Ectodermal cell (in vitro differentiated cells): ENCODE measurements at regions not wholly inside any gene's neighbourhood (a gene's known extent, or its start where the extent isn't known, plus 50 kb on each side); places are given as distances from the start of the nearest gene placed in this dataset.
A peak's percentile ranks its signal among the peaks of the same experiment; 100 is the strongest.
"Not testable (repeated sequence)": the region's sequence is repeated elsewhere in the genome, so short reads cannot be mapped to it uniquely, and the experiment has no call there.

Experiments
- H3K27ac ChIP-seq: 2 replicates; pipeline ENCODE4 v1.7.0; 2013; ENCODE audit warnings: mild to moderate bottlenecking, low read depth, low read length; ENCODE audit not compliant: insufficient read depth, poor library complexity, severe bottlenecking
- H3K27me3 ChIP-seq: 2 replicates; pipeline ENCODE4 v1.7.0; 2013; ENCODE audit warnings: mild to moderate bottlenecking, low read length; ENCODE audit not compliant: insufficient read depth, control insufficient read depth, poor library complexity, severe bottlenecking
- H3K36me3 ChIP-seq: one replicate; pipeline ENCODE4 v1.7.0; 2013; ENCODE audit warnings: low read length; ENCODE audit not compliant: control insufficient read depth, insufficient read depth
- H3K4me1 ChIP-seq: one replicate; pipeline ENCODE4 v1.7.0; 2013; ENCODE audit warnings: low read length; ENCODE audit not compliant: control insufficient read depth, insufficient read depth
- H3K4me3 ChIP-seq: 2 replicates; pipeline ENCODE4 v1.7.0; 2013; ENCODE audit warnings: low read depth, low read length, control low read depth; ENCODE audit not compliant: insufficient read depth
- H3K9me3 ChIP-seq: 2 replicates; pipeline ENCODE4 v1.7.0; 2013; ENCODE audit warnings: mild to moderate bottlenecking, low read length, moderate library complexity; ENCODE audit not compliant: control insufficient read depth
- WGBS, 2 experiments: methylation state at CpG; one replicate each; pipeline ENCODE4 v1.1.7; 2013; ENCODE audit warnings: missing lambda C conversion rate in 2 of 2; 5-methylcytosine and 5-hydroxymethylcytosine counted together

DNA sequence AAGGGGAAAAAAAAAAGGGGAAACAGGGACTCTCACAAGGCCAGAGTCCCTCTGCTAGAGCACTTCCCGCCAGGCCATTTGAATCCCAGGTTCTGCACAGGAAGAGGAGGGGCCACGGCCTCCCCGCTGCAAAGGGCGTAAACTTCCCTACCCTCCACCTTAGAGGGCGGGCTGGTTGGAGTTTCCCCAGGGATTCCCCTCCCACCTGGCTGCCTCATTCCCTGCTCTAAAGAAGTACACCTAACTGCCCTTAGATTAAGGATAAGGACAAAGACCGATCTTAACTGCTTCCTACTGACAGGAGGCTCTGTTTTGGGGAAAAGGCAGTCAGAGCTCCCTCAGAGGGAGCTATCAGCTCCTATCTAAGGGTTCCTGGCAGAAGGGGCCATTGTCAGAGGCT, 102.0 kb upstream of the ARMC3 start:
- H3K27ac ChIP-seq, result no peak overlapping the region
- WGBS, 2 experiments, result 84 to 90% methylated on average over 6 of the region's 6 CpGs
- H3K27me3 ChIP-seq, result no peaks in the 10 kb centered on the region
- H3K4me1 ChIP-seq, result no peaks in the 10 kb centered on the region
- H3K36me3 ChIP-seq, result no peaks in the 10 kb centered on the region
- no peaks in the 10 kb centered on the region for H3K9me3 ChIP-seq
- no peak overlapping the region for H3K4me3 ChIP-seq

DNA sequence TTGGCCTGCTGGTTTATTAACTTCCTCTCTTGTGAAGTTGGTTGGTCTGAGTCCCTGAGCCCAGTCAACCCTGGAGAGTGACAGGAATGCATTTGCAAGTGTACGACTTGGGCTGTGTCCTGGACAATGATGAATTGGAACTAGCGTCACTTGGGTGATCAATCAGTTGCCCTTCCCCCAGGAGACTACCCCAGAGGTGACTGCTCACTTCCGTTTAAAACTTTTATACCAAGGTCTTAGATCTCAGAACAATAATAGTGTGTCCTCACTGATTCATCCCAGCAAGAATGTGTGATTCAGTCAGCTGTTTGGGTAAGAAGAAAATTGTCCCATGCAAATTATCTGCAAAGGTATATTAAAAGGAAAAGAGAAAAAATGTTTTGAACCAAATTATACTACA, 102.9 kb upstream of the ARMC3 start:
- Histone ChIP-seq H3K9me3 (no peaks in the 10 kb centered on the region), H3K27ac (no peak overlapping the region), H3K4me1 (no peaks in the 10 kb centered on the region), H3K27me3 (no peaks in the 10 kb centered on the region), H3K4me3 (no peak overlapping the region), H3K36me3 (no peaks in the 10 kb centered on the region)
- WGBS, 2 experiments, result 76 to 80% methylated on average over 3 of the region's 3 CpGs

DNA sequence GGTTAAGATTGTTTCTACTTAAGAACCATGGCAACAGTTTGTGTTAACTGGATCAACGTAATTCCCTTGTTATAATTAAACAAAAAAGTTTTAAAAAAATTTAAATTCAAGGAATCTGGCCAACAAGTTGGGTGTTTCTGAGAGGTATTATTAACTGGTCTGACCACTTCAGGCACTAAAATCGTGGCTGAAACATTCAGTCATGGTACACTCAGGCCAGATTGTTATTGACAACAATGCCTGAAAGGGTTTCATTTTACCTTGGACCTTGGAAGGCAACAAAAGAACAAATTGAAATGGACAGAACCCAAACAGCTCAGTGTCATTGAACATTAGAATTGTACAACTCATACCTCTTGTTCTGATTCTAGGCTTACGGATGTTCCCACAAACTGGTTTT, 103.3 kb upstream of the ARMC3 start:
- Histone ChIP-seq H3K4me1 (no peaks in the 10 kb centered on the region), H3K4me3 (no peak overlapping the region), H3K36me3 (no peaks in the 10 kb centered on the region), H3K9me3 (no peaks in the 10 kb centered on the region), H3K27ac (no peak overlapping the region), H3K27me3 (no peaks in the 10 kb centered on the region)
- WGBS, 2 experiments, result 95% methylated on average over 3 of the region's 3 CpGs

DNA sequence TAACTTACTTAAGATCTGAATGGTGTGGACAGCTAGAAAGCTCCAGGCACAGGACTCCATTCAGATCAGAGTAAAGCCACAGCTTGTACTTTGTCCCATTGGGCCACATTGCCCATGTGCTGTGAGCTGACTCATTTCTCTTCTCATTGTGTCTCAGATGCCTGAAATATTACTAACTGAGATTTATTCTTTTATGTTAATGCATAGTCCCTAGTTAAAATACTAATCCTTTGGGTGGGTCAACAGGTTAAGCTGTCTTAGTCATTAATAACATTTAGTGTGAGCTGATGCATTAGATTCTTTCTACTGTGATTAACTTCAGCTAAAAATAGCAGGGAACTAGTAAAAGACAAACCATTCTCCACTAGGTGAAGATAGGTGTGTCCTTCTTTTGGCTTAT, 104.7 kb upstream of the ARMC3 start:
- Histone ChIP-seq H3K4me1 (no peaks in the 10 kb centered on the region), H3K4me3 (no peak overlapping the region), H3K36me3 (no peaks in the 10 kb centered on the region), H3K9me3 (no peaks in the 10 kb centered on the region), H3K27me3 (no peaks in the 10 kb centered on the region), H3K27ac (no peak overlapping the region)

DNA sequence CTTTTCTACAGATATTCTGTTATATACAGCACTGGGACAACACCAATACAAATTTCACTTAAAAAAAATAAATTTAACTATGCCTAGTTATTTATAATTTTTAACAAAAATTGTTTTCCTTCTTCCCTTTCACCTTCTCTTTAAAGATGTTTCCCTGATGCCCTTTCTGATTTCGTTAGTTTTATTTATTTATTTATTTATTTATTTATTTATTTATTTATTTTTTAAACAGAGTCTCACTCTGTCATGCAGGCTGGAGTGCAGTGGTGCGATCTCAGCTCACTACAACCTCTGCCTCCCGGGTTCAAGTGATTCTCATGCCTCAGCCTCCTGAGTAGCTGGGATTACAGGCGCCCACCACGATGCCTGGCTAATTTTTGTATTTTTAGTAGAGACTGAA, 105.9 kb upstream of the ARMC3 start:
- not testable (repeated sequence) for H3K27me3 ChIP-seq, H3K36me3 ChIP-seq, H3K9me3 ChIP-seq, H3K4me1 ChIP-seq, H3K4me3 ChIP-seq, H3K27ac ChIP-seq
- WGBS, 2 experiments, result 90 to 93% methylated on average over 4 of the region's 5 CpGs

DNA sequence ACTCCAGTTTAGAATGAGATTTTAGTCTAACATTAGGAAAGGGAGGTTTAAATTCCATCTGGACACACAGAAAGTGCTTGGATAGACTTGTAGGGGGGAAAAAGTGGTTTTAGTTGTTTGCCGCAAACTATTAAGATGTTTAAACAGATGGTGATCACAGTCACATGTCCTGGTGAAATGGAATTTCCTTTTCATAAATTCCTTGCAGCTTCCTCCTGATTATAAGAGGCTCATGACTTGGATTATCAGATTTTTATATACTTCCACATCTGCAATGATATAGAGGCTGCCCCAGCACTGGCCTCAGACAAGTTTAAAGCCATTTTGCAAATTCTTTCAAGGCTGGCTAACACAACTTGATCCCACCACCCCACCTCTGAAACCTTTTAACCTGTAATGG, 106.4 kb upstream of the ARMC3 start:
- no peaks in the 10 kb centered on the region for H3K36me3 ChIP-seq
- no peaks in the 10 kb centered on the region for H3K4me1 ChIP-seq
- H3K27me3 ChIP-seq, result no peaks in the 10 kb centered on the region
- H3K27ac ChIP-seq, result no peak overlapping the region
- 92 to 93% methylated on average over 1 of the region's 1 CpG for WGBS, 2 experiments
- H3K4me3 ChIP-seq, result no peak overlapping the region
- no peaks in the 10 kb centered on the region for H3K9me3 ChIP-seq

DNA sequence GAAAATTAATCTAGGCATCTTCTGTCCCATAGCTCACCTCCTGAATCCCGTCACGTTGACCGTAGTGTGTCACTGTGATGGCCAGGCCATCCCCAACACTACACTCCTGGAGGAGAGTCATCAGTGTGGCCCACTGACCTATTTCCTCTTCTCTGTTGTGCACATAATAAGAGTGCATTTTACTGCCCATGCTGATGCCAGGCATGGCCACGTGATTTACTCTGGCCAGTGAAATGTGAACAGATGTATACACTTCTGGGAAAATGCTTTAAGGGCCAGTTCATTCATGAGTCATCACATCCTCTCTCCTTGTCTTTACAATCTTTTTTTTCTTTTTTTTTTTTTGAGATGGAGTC, 101.9 kb upstream of the PIP4K2A start:
- no peaks in the 10 kb centered on the region for H3K9me3 ChIP-seq
- no peak overlapping the region for H3K4me3 ChIP-seq
- WGBS, 2 experiments, result 92 to 93% methylated on average over 4 of the region's 4 CpGs
- H3K4me1 ChIP-seq, result no peaks in the 10 kb centered on the region
- H3K36me3 ChIP-seq, result no peaks in the 10 kb centered on the region
- no peak overlapping the region for H3K27ac ChIP-seq
- no peaks in the 10 kb centered on the region for H3K27me3 ChIP-seq

DNA sequence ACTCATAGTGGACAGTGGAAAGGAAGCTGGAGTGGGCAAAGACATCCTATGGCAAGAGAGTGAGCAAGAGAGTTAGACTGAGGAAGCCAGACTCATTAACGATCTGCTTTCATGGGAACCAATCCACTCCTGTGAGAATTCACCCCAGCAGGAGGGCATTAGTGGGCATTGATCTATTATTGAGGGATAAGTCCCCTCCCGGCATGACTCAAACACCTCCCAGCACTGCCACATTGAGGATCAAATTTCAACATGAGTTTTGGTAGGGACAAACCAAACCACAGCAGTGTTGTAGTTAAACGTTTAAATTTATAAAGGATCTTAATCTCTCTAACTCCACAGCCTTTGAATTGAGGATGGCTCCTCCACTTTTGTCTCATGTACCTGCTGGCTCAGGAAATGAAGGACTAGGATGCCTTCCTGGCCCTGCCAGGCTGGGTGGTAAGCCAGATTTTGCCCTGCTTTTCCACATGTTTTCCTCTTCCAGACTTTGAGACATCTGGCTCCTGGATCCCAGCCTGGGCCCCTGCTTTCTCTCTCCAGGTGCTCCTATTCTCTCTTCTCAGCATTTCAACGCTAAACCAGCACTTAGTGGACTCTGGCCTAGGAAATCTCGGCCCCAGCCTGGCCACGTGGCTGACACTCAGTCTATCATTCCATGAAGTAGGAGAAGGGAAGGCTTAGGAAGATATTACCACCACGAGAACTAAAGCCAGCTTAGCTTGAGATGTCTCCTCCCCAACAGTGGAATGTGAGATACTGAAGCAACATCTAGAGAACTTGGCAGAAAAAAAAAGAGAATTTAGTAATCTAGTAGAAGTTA, 96.5 kb upstream of the PIP4K2A start:
- H3K9me3 ChIP-seq, result no peaks in the 10 kb centered on the region
- no peaks in the 10 kb centered on the region for H3K4me1 ChIP-seq
- H3K27ac ChIP-seq, result peak overlapping the region; percentile 63
- no peaks in the 10 kb centered on the region for H3K27me3 ChIP-seq
- WGBS, 2 experiments, result 24 to 32% methylated on average over 6 to 7 of the region's 7 CpGs
- no peak overlapping the region for H3K4me3 ChIP-seq
- no peaks in the 10 kb centered on the region for H3K36me3 ChIP-seq

DNA sequence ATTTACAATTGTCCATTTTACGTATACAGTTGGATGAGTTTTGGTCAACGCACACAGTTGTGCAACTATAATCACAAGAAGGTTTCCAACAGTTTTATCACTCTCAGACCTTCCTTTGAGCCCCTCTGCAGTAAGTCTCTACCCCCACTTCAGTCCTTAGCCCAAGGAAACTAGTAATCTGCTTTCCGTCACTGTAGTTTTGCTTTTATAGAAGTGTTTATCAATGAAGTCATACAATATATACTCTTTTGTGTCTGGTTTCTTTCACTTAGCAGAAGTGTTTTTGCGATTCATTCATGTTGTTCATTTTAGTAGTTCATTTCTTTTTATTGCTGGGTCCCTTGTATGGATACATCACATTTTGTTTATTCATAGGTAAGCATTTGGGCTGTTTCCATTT, 92.9 kb upstream of the PIP4K2A start:
- no peaks in the 10 kb centered on the region for H3K27me3 ChIP-seq
- no peaks in the 10 kb centered on the region for H3K4me1 ChIP-seq
- H3K9me3 ChIP-seq, result no peaks in the 10 kb centered on the region
- 94 to 100% methylated on average over 3 to 4 of the region's 4 CpGs for WGBS, 2 experiments
- H3K27ac ChIP-seq, result no peak overlapping the region
- no peaks in the 10 kb centered on the region for H3K36me3 ChIP-seq
- no peak overlapping the region for H3K4me3 ChIP-seq

DNA sequence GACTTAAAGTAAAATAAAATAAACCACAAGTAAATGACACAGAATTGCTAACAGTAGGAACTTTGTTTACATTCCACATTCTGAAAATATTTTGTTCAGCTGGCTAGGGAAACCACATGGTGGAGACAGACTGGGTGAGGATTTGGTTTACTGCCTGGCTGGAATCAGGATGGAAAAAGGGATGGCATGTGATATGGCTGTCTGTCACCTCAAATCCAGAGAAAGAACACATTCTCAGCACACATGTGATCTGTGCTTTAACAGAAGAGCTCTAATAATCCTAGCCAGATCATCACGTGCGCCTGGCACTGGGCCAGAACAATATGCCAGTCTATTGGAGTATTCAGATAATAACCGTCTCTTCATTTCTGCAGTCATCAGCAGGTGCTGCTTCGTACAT, 90.9 kb upstream of the PIP4K2A start:
- H3K4me1 ChIP-seq, result no peaks in the 10 kb centered on the region
- H3K27me3 ChIP-seq, result no peaks in the 10 kb centered on the region
- H3K27ac ChIP-seq, result no peak overlapping the region
- H3K4me3 ChIP-seq, result no peak overlapping the region
- 93 to 96% methylated on average over 4 of the region's 4 CpGs for WGBS, 2 experiments
- no peaks in the 10 kb centered on the region for H3K9me3 ChIP-seq
- H3K36me3 ChIP-seq, result no peaks in the 10 kb centered on the region
